ENCODE measurements at regions not wholly inside any gene's neighbourhood (a gene's known extent, or its start where the extent isn't known, plus 50 kb on each side); places are given as distances from the start of the nearest gene placed in this dataset.

GRCh38 chr20:59485576-59486454, 118.5 kb upstream of the PHACTR3 start:
- no peak for TF ChIP-seq CTCF (IDR thresholded peaks at IDR 0.05; ENCODE audit: insufficient read depth, low read length, poor library complexity, severe bottlenecking)
- no peak for TF ChIP-seq EZH2phosphoT487 (conservative IDR thresholded peaks at IDR 0.05; ENCODE audit: low read length)

Data from SU-DHL-6 (cell line).